SU-DHL-6 (cell line): ENCODE measurements at regions not wholly inside any gene's neighbourhood (a gene's known extent, or its start where the extent isn't known, plus 50 kb on each side); places are given as distances from the start of the nearest gene placed in this dataset.
"Not testable (repeated sequence)": the region's sequence is repeated elsewhere in the genome, so short reads cannot be mapped to it uniquely, and the experiment has no call there.

Source experiments
- EZH2phosphoT487 ChIP-seq: fragments of 200-600 bp; sonication (generic), shearing (Covaris generic); conservative IDR thresholded peaks from 2 replicates; pipeline ENCODE4 v1.6.1; 2018; ENCODE audit warnings: mild to moderate bottlenecking, antibody characterized with exemption, low read length, moderate library complexity, mixed read lengths
- TF ChIP-seq, protein P1 (sequence below): fragments of 200-600 bp; sonication (generic); IDR thresholded peaks from one replicate; pipeline ENCODE4 v1.5.1; 2017; ENCODE audit warnings: antibody characterized with exemption, mild to moderate bottlenecking, low read length, moderate library complexity; ENCODE audit not compliant: insufficient read depth, poor library complexity, severe bottlenecking

DNA sequence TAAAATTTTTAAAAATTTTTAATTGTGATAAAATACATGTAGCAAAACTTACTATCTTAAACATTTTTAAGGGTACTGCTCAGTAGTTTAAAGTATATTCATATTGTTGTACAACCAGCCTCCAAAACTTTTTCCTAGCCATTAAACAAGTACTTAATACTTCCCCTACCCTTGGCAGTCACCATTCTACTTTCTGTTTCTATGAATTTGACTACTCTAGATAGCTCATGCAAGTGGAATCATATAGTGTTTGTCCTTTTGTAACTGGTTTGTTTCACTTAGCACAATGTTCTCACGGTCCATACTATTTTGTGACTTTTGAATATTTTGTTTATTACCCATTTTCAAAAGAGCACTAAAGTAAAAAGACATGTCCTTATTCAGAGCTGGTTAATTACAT is 52.8 kb upstream of the ERV3-1 start:
- TF ChIP-seq, protein P1, sequence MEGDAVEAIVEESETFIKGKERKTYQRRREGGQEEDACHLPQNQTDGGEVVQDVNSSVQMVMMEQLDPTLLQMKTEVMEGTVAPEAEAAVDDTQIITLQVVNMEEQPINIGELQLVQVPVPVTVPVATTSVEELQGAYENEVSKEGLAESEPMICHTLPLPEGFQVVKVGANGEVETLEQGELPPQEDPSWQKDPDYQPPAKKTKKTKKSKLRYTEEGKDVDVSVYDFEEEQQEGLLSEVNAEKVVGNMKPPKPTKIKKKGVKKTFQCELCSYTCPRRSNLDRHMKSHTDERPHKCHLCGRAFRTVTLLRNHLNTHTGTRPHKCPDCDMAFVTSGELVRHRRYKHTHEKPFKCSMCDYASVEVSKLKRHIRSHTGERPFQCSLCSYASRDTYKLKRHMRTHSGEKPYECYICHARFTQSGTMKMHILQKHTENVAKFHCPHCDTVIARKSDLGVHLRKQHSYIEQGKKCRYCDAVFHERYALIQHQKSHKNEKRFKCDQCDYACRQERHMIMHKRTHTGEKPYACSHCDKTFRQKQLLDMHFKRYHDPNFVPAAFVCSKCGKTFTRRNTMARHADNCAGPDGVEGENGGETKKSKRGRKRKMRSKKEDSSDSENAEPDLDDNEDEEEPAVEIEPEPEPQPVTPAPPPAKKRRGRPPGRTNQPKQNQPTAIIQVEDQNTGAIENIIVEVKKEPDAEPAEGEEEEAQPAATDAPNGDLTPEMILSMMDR, result not testable (repeated sequence)
- not testable (repeated sequence) for TF ChIP-seq EZH2phosphoT487
